ENCODE measurements at regions not wholly inside any gene's neighbourhood (a gene's known extent, or its start where the extent isn't known, plus 50 kb on each side); places are given as distances from the start of the nearest gene placed in this dataset.

- TF ChIP-seq EP300 (IDR thresholded peaks at IDR 0.05) = no peak
- no peak for TF ChIP-seq POLR2A (IDR thresholded peaks at IDR 0.05)
- no peak for TF ChIP-seq CTCF (IDR thresholded peaks at IDR 0.05)
- H3K4me3 ChIP-seq = no peak overlapping the region
- intact Hi-C loops (cut with DNase I) = no loop called here
- H3K27ac ChIP-seq = no peak overlapping the region
- no peaks in the 10 kb centered on the region for H3K36me3 ChIP-seq
- DNase-seq = no peak
- H3K27me3 ChIP-seq = no peaks in the 10 kb centered on the region
- WGBS, 3 donors = 91 to 92% (median 91%) methylated on average over 10 of the region's 10 CpGs
- H3K4me1 ChIP-seq (ENCODE audit: insufficient read depth) = no peaks in the 10 kb centered on the region
- H3K9me3 ChIP-seq = no peaks in the 10 kb centered on the region
Measured at GRCh38 chr10:128978211-128978610, 488.8 kb upstream of the MGMT start.

DNA sequence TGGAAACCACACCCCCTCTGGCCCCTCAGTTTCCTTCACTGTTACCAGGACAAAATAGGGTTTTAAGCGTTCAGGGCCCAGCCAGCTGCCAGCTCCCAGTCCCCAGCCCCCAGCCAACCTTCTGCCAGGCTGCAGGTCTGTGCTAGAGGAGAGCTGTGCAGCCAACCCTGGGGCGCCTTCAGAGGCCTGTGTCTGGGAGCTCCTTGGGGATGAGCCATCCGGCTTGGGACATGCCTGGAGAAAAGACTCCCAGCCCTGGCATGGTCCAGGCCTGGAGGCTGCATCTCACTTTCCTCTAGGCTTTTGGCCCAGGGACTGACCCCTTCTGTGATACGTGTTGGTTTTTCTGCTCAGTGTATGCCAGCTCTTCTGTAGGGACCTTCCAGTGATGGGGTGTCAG, 487.6 kb upstream of the MGMT start:
- Histone ChIP-seq H3K9me3 (no peaks in the 10 kb centered on the region), H3K4me3 (no peak overlapping the region), H3K27ac (no peak overlapping the region), H3K4me1 (ENCODE audit: insufficient read depth) (no peaks in the 10 kb centered on the region), H3K27me3 (no peaks in the 10 kb centered on the region), H3K36me3 (no peaks in the 10 kb centered on the region)
- DNase-seq = no peak
- 92 to 98% (median 94%) methylated on average over 4 of the region's 4 CpGs for WGBS, 3 donors
- TF ChIP-seq EP300 (IDR thresholded peaks at IDR 0.05) (no peak), CTCF (IDR thresholded peaks at IDR 0.05) (no peak), POLR2A (IDR thresholded peaks at IDR 0.05) (no peak)
- intact Hi-C loops (cut with DNase I) = no loop called here

DNA sequence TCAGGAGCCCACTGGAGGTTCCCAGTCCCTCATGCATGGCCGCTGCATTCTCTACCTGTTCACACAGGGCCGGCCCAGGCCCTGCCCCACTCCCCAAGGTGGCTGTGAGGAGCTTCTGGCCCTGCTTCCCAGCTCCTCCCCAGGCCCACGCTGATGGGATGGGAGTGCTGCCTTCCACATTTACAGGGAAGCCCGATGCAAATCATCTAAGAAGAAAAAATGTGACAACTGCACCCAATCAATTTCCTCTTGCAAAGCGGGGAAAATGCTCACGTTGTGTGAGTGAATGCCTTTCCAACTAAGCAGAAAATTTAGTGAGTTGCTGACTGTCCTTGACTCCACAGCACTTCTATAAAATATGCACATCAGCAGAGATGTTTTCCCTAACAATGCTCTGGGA, 485.8 kb upstream of the MGMT start:
- Histone ChIP-seq H3K4me1 (ENCODE audit: insufficient read depth) (no peaks in the 10 kb centered on the region), H3K27me3 (no peaks in the 10 kb centered on the region), H3K27ac (no peak overlapping the region), H3K9me3 (no peaks in the 10 kb centered on the region), H3K36me3 (no peaks in the 10 kb centered on the region), H3K4me3 (no peak overlapping the region)
- 30 to 46% (median 46%) methylated on average over 6 of the region's 6 CpGs for WGBS, 3 donors
- DNase-seq = no peak
- intact Hi-C loops (cut with DNase I) = no loop called here
- TF ChIP-seq EP300 (IDR thresholded peaks at IDR 0.05) (no peak), POLR2A (IDR thresholded peaks at IDR 0.05) (no peak), CTCF (IDR thresholded peaks at IDR 0.05) (no peak)

GRCh38 chr10:128981881-128982615, 485.0 kb upstream of the MGMT start:
- Histone ChIP-seq H3K27me3 (no peaks in the 10 kb centered on the region), H3K4me3 (no peak overlapping the region), H3K36me3 (no peaks in the 10 kb centered on the region), H3K27ac (no peak overlapping the region), H3K9me3 (no peaks in the 10 kb centered on the region), H3K4me1 (ENCODE audit: insufficient read depth) (no peaks in the 10 kb centered on the region)
- DNase-seq = no peak
- WGBS, 3 donors = 55 to 64% (median 61%) methylated on average over 20 of the region's 20 CpGs
- intact Hi-C loops (cut with DNase I) = no loop called here
- TF ChIP-seq EP300 (IDR thresholded peaks at IDR 0.05) (no peak), CTCF (IDR thresholded peaks at IDR 0.05) (no peak), POLR2A (IDR thresholded peaks at IDR 0.05) (no peak)

All from ovary (tissue), 7 donors.